Naive thymus-derived CD4-positive, alpha-beta T cell (primary cell): ENCODE measurements at regions not wholly inside any gene's neighbourhood (a gene's known extent, or its start where the extent isn't known, plus 50 kb on each side); places are given as distances from the start of the nearest gene placed in this dataset.

Experiments
- ATAC-seq: fragments of 150-1000 bp; cut with Tn5 transposase; 2 replicates; pipeline ENCODE4 v1.10.0; 2021; ENCODE audit warnings: mild to moderate bottlenecking, moderate library complexity
- CTCF ChIA-PET: fragments of 350-600 bp; sonication (Branson Sonifier 250); formaldehyde crosslinking; loops from one replicate; lab custom pipeline; 2021; ENCODE audit warnings: antibody characterized with exemption; lab: Charles Lee
- POLR2A ChIA-PET: fragments of 350-600 bp; sonication (Branson Sonifier 250); formaldehyde crosslinking; loops from one replicate; lab custom pipeline; 2021; ENCODE audit warnings: antibody characterized with exemption, inconsistent platforms; lab: Charles Lee
- DNase-seq, 9 donors: peaks; one replicate each; pipeline versions ENCODE4 v3.0.0 to v3.0.0-alpha.2; 2020 to 2022; ENCODE audit warnings: mixed read lengths in 1 of 9
- H3K27ac ChIP-seq: one replicate; pipeline ENCODE4 v1.7.0; 2013; ENCODE audit warnings: mild to moderate bottlenecking, low read depth, low read length, moderate library complexity
- H3K27me3 ChIP-seq, 2 donors: one replicate each; pipeline ENCODE4 v1.7.0; 2013; ENCODE audit warnings: low read length in 2 of 2, mild to moderate bottlenecking in 2 of 2, moderate library complexity in 2 of 2; ENCODE audit not compliant: control insufficient read depth in 2 of 2, insufficient read depth in 2 of 2
- H3K36me3 ChIP-seq, 3 experiments: 1 replicate in 2 of 3; 2 replicates in 1 of 3; pipeline ENCODE4 v1.7.0; 2013; ENCODE audit warnings: low read length in 3 of 3, mild to moderate bottlenecking in 3 of 3, moderate library complexity in 1 of 3; ENCODE audit not compliant: insufficient read depth in 3 of 3, control insufficient read depth in 2 of 3
- H3K4me1 ChIP-seq, 2 donors: one replicate each; pipeline ENCODE4 v1.7.0; 2013; ENCODE audit warnings: low read length in 2 of 2, mild to moderate bottlenecking in 2 of 2, moderate library complexity in 1 of 2; ENCODE audit not compliant: control insufficient read depth in 2 of 2, insufficient read depth in 2 of 2
- H3K4me3 ChIP-seq: 2 replicates; pipeline ENCODE4 v1.7.0; 2013; ENCODE audit warnings: mild to moderate bottlenecking, low read length
- H3K9me3 ChIP-seq, 3 experiments: 1 replicate in 2 of 3; 2 replicates in 1 of 3; pipeline ENCODE4 v1.7.0; 2013; ENCODE audit warnings: low read length in 3 of 3; ENCODE audit not compliant: control insufficient read depth in 2 of 3
- H3K27ac Mint-ChIP-seq, 9 donors: one replicate each; pipeline ENCODE4 v1.8.0; 2020 to 2022; ENCODE audit warnings: mixed read lengths in 9 of 9, mild to moderate bottlenecking in 8 of 9, moderate library complexity in 5 of 9, inconsistent platforms in 2 of 9
- H3K27me3 Mint-ChIP-seq, 5 donors: one replicate each; pipeline ENCODE4 v1.8.0; 2021 to 2022; ENCODE audit warnings: mixed read lengths in 5 of 5, mild to moderate bottlenecking in 1 of 5
- H3K36me3 Mint-ChIP-seq, 5 donors: one replicate each; pipeline ENCODE4 v1.8.0; 2020 to 2022; ENCODE audit warnings: mixed read lengths in 5 of 5, mild to moderate bottlenecking in 3 of 5, inconsistent platforms in 1 of 5
- H3K4me1 Mint-ChIP-seq, 7 donors: one replicate each; pipeline ENCODE4 v1.8.0; 2020 to 2022; ENCODE audit warnings: mixed read lengths in 7 of 7, mild to moderate bottlenecking in 3 of 7, inconsistent platforms in 1 of 7
- H3K4me3 Mint-ChIP-seq, 10 donors: one replicate each; pipeline ENCODE4 v1.8.0; 2020 to 2022; ENCODE audit warnings: mild to moderate bottlenecking in 10 of 10, mixed read lengths in 10 of 10, moderate library complexity in 6 of 10, inconsistent platforms in 2 of 10
- H3K9me3 Mint-ChIP-seq, 11 donors: one replicate each; pipeline ENCODE4 v1.8.0; 2020 to 2022; ENCODE audit warnings: mixed read lengths in 11 of 11, mild to moderate bottlenecking in 4 of 11, inconsistent platforms in 1 of 11, moderate library complexity in 1 of 11
- intact Hi-C, 2 donors: fragments of 100-400 bp; cut with micrococcal nuclease; formaldehyde crosslinking; loops; one replicate each; pipeline ENCODE4 v1.15.1; 2023

GRCh38 chr20:22529150-22530019 lies 55.0 kb downstream of the FOXA2 start:
- POLR2A ChIA-PET: no interaction called here
- Mint-ChIP-seq H3K27me3 (peaks cover 0 to 12% (median 0%) of the 10 kb centered on the region in 5 donors), H3K36me3 (no peaks in the 10 kb centered on the region), H3K27ac (no peak overlapping the region), H3K9me3 (peaks cover 0 to 8% (median 0%) of the 10 kb centered on the region in 11 donors), H3K4me1 (peaks cover 0 to 1% (median 0%) of the 10 kb centered on the region in 7 donors), H3K4me3 (no peak overlapping the region)
- DNase-seq (no peak), ATAC-seq (no peak)
- Histone ChIP-seq H3K27me3 (no peaks in the 10 kb centered on the region), H3K4me3 (no peak overlapping the region), H3K4me1 (no peaks in the 10 kb centered on the region), H3K36me3 (no peaks in the 10 kb centered on the region), H3K9me3 (no peaks in the 10 kb centered on the region), H3K27ac (no peak overlapping the region)
- intact Hi-C loops: no loop called here
- CTCF ChIA-PET: interaction anchor here (0.6 kb wide), 1 partner anchor 27 kb away, joined by 4 read pairs; no protein-coding TSS in a partner anchor

DNA sequence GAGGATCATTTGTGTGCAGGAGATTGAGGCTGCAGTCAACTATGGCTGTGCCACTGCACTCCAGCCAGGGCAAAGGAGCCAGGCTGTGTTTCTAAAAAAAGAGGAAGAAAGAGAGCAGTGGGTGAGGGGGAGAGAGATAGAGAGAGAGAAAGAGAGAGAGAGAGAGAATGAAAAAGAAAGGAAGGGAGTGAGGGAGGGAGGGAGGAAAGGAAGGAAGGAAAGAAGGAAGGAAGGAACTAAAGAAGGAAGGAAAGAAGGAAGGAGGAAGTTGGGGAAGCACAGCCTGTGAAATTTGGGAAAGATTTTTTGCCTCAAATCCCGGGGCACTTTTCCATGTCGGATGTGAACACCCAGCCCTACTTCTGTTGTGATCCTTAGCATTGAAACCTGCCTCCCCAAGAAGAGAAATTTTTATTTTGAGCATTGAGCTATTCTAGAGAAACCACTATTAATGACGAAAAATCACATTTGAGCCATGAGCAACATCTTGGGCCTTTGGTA lies 57.8 kb downstream of the FOXA2 start:
- H3K27ac Mint-ChIP-seq: no peak overlapping the region
- Histone ChIP-seq H3K36me3 (no peaks in the 10 kb centered on the region), H3K9me3 (no peaks in the 10 kb centered on the region), H3K4me3 (no peak overlapping the region), H3K27ac (no peak overlapping the region), H3K4me1 (no peaks in the 10 kb centered on the region), H3K27me3 (no peaks in the 10 kb centered on the region)
- H3K27me3 Mint-ChIP-seq: peaks cover 0 to 11% (median 0%) of the 10 kb centered on the region in 5 donors
- H3K4me3 Mint-ChIP-seq: no peak overlapping the region
- no peaks in the 10 kb centered on the region for H3K36me3 Mint-ChIP-seq
- POLR2A ChIA-PET: no interaction called here
- intact Hi-C loops: no loop called here
- H3K4me1 Mint-ChIP-seq: peaks cover 0 to 1% (median 0%) of the 10 kb centered on the region in 7 donors
- no peak for ATAC-seq
- no peak for DNase-seq
- CTCF ChIA-PET: no interaction called here
- H3K9me3 Mint-ChIP-seq: peaks cover 0 to 6% (median 2%) of the 10 kb centered on the region in 11 donors

- CTCF ChIA-PET: no interaction called here
These were observed 58.6 kb downstream of the FOXA2 start for GRCh38 chr20:22525821-22526220.

DNA sequence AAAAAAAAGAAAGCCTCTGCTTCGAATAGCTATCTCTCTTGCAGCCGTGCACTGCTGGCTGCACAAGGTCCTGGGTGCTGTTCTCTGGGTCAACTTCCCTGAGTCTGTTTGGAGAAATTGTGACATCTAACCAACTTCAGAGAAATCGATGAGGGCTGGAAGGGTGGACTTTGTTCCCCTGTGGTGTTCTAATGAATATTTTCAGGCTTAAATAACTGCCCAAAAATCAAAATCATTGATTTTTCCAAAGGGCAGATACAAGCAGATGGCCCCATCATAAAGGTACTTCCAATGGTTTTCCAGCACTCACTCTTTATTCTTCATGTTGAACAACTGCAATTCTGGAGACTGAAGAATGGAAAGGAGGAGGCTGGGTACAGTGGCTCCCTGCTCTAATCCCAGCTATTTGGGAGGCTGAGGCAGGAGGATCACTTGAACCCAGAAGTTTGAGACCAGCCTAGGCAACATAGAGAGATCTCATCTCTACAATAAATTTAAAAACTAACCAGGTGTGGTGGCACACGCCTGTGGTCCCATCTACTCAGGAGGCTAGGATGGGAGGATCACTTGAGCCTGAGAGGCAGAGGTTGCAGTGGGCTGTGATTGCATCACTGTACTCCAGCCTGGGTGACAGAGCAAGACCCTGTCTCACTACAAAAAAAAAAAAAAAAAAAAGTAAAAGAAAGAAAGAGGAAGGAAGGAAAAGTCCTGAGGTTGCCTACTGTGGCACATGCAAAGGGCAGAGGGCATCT lies 59.1 kb downstream of the FOXA2 start:
- CTCF ChIA-PET: no interaction called here
- no peak for ATAC-seq

More at GRCh38 chr20:22525821-22526220, 58.6 kb downstream of the FOXA2 start:
- peaks cover 0 to 4% (median 0%) of the 10 kb centered on the region in 5 donors for H3K27me3 Mint-ChIP-seq
- Histone ChIP-seq H3K27ac (no peak overlapping the region), H3K27me3 (no peaks in the 10 kb centered on the region), H3K36me3 (no peaks in the 10 kb centered on the region), H3K4me3 (no peak overlapping the region), H3K4me1 (no peaks in the 10 kb centered on the region), H3K9me3 (no peaks in the 10 kb centered on the region)
- no peaks in the 10 kb centered on the region for H3K4me1 Mint-ChIP-seq
- no peak for ATAC-seq
- intact Hi-C loops: no loop called here
- no peak overlapping the region for H3K4me3 Mint-ChIP-seq
- POLR2A ChIA-PET: no interaction called here
- H3K9me3 Mint-ChIP-seq: peaks cover 0 to 5% (median 0%) of the 10 kb centered on the region in 11 donors
- H3K36me3 Mint-ChIP-seq: no peaks in the 10 kb centered on the region
- DNase-seq: no peak
- H3K27ac Mint-ChIP-seq: no peak overlapping the region

GRCh38 chr20:22524393-22525015 lies 59.9 kb downstream of the FOXA2 start:
- Histone ChIP-seq H3K27me3 (no peaks in the 10 kb centered on the region), H3K27ac (no peak overlapping the region), H3K4me3 (no peak overlapping the region), H3K36me3 (no peaks in the 10 kb centered on the region), H3K9me3 (no peaks in the 10 kb centered on the region), H3K4me1 (no peaks in the 10 kb centered on the region)
- H3K27me3 Mint-ChIP-seq: no peaks in the 10 kb centered on the region
- ChIA-PET CTCF (no interaction called here), POLR2A (no interaction called here)
- no peaks in the 10 kb centered on the region for H3K36me3 Mint-ChIP-seq
- H3K4me3 Mint-ChIP-seq: no peak overlapping the region
- no peak overlapping the region for H3K27ac Mint-ChIP-seq
- ATAC-seq (no peak), DNase-seq (no peak)
- H3K9me3 Mint-ChIP-seq: peaks cover 0 to 6% (median 0%) of the 10 kb centered on the region in 11 donors
- no peaks in the 10 kb centered on the region for H3K4me1 Mint-ChIP-seq
- intact Hi-C loops: no loop called here

More for the DNA sequence above, 59.1 kb downstream of the FOXA2 start:
- Histone ChIP-seq H3K27ac (no peak overlapping the region), H3K4me3 (no peak overlapping the region), H3K9me3 (no peaks in the 10 kb centered on the region), H3K36me3 (no peaks in the 10 kb centered on the region), H3K27me3 (no peaks in the 10 kb centered on the region), H3K4me1 (no peaks in the 10 kb centered on the region)
- Mint-ChIP-seq H3K27me3 (no peaks in the 10 kb centered on the region), H3K9me3 (peaks cover 0 to 5% (median 0%) of the 10 kb centered on the region in 11 donors), H3K4me3 (no peak overlapping the region), H3K36me3 (no peaks in the 10 kb centered on the region), H3K4me1 (no peaks in the 10 kb centered on the region), H3K27ac (no peak overlapping the region)
- DNase-seq: no peak
- intact Hi-C loops: no loop called here
- POLR2A ChIA-PET: no interaction called here

GRCh38 chr20:22523499-22524392 lies 60.6 kb downstream of the FOXA2 start:
- intact Hi-C loops: no loop called here
- CTCF ChIA-PET: no interaction called here
- Histone ChIP-seq H3K4me1 (no peaks in the 10 kb centered on the region), H3K27me3 (no peaks in the 10 kb centered on the region), H3K4me3 (no peak overlapping the region), H3K27ac (no peak overlapping the region), H3K9me3 (no peaks in the 10 kb centered on the region), H3K36me3 (no peaks in the 10 kb centered on the region)
- Mint-ChIP-seq H3K4me1 (no peaks in the 10 kb centered on the region), H3K27me3 (peaks cover 0 to 4% (median 0%) of the 10 kb centered on the region in 5 donors), H3K27ac (no peak overlapping the region), H3K9me3 (peaks cover 0 to 6% (median 0%) of the 10 kb centered on the region in 11 donors), H3K36me3 (no peaks in the 10 kb centered on the region), H3K4me3 (no peak overlapping the region)
- ATAC-seq (no peak), DNase-seq (no peak)
- POLR2A ChIA-PET: no interaction called here
